Smooth muscle cell (in vitro differentiated cells): ENCODE measurements at regions not wholly inside any gene's neighbourhood (a gene's known extent, or its start where the extent isn't known, plus 50 kb on each side); places are given as distances from the start of the nearest gene placed in this dataset.

Experiments used
- DNase-seq: peaks from one replicate; lab custom pipeline; 2025; ENCODE audit not compliant: unreplicated experiment; lab: John Stamatoyannopoulos, UW
- H2AFZ ChIP-seq: fragments of 200-600 bp; sonication (generic); 2 replicates; pipeline ENCODE4 v1.6.0; 2016; ENCODE audit warnings: antibody characterized with exemption, low read depth, mild to moderate bottlenecking
- H3F3A ChIP-seq: fragments of 200-600 bp; sonication (generic); 2 replicates; pipeline ENCODE4 v1.6.0; 2017; ENCODE audit warnings: antibody characterized with exemption, low read depth
- H3K27ac ChIP-seq: fragments of 200-600 bp; sonication (generic); 2 replicates; pipeline ENCODE4 v1.5.1; 2016; ENCODE audit warnings: low read depth, mild to moderate bottlenecking
- H3K27me3 ChIP-seq: fragments of 200-600 bp; sonication (generic); 2 replicates; pipeline ENCODE4 v1.6.1; 2016; ENCODE audit warnings: low read depth, mild to moderate bottlenecking
- H3K36me3 ChIP-seq: fragments of 200-600 bp; sonication (generic); 2 replicates; pipeline ENCODE4 v1.5.1; 2016; ENCODE audit warnings: low read depth
- H3K4me1 ChIP-seq: fragments of 200-600 bp; sonication (generic); 2 replicates; pipeline ENCODE4 v1.5.1; 2016; ENCODE audit warnings: low read depth
- H3K4me2 ChIP-seq: fragments of 200-600 bp; sonication (generic); 2 replicates; pipeline ENCODE4 v1.6.0; 2016; ENCODE audit warnings: mild to moderate bottlenecking
- H3K4me3 ChIP-seq: fragments of 200-600 bp; sonication (generic); 2 replicates; pipeline ENCODE4 v1.5.1; 2016; ENCODE audit warnings: mild to moderate bottlenecking
- H3K79me2 ChIP-seq: fragments of 200-600 bp; sonication (generic); 2 replicates; pipeline ENCODE4 v1.6.0; 2016; ENCODE audit warnings: low read depth, mild to moderate bottlenecking
- H3K9ac ChIP-seq: fragments of 200-600 bp; sonication (generic); 2 replicates; pipeline ENCODE4 v1.6.0; 2016; ENCODE audit warnings: low read depth
- H3K9me3 ChIP-seq: fragments of 200-600 bp; sonication (generic); replicated peaks from 2 replicates; pipeline ENCODE4 v1.5.1; 2016; ENCODE audit warnings: low read depth
- H4K20me1 ChIP-seq: fragments of 200-600 bp; sonication (generic); 2 replicates; pipeline ENCODE4 v1.6.0; 2016; ENCODE audit warnings: low read depth
- CTCF ChIP-seq: fragments of 200-600 bp; sonication (generic); IDR thresholded peaks from 2 replicates; pipeline ENCODE4 v1.5.1; 2017; ENCODE audit warnings: borderline replicate concordance, mild to moderate bottlenecking, antibody characterized with exemption; ENCODE audit not compliant: insufficient read depth, poor library complexity, severe bottlenecking
- WGBS: methylation state at CpG from one replicate; pipeline ENCODE4 v1.1.7; 2016; ENCODE audit warnings: low lambda C conversion rate; 5-methylcytosine and 5-hydroxymethylcytosine counted together

- no peaks in the 10 kb centered on the region for H3F3A ChIP-seq
- peak; percentile 32 for DNase-seq
- H3K27me3 ChIP-seq, result peaks cover 40% of the 10 kb centered on the region
- H3K36me3 ChIP-seq, result no peaks in the 10 kb centered on the region
- no peak overlapping the region for H3K4me2 ChIP-seq
- WGBS, result 20% methylated on average over 27 of the region's 32 CpGs
- H3K4me3 ChIP-seq, result no peak overlapping the region
- no peaks in the 10 kb centered on the region for H4K20me1 ChIP-seq
- no peak overlapping the region for H3K27ac ChIP-seq
- no peak overlapping the region for H3K9ac ChIP-seq
- no peaks in the 10 kb centered on the region for H3K4me1 ChIP-seq
- H3K9me3 ChIP-seq, result no peaks in the 10 kb centered on the region
- H2AFZ ChIP-seq, result no peak overlapping the region
- H3K79me2 ChIP-seq, result no peaks in the 10 kb centered on the region
- peak; percentile 79 for TF ChIP-seq CTCF
These were observed 89.1 kb upstream of the PHACTR3 start for GRCh38 chr20:59515013-59515905.

- Histone ChIP-seq H3K36me3 (no peaks in the 10 kb centered on the region), H3K4me1 (no peaks in the 10 kb centered on the region), H3F3A (no peaks in the 10 kb centered on the region), H3K9ac (no peak overlapping the region), H4K20me1 (no peaks in the 10 kb centered on the region), H3K27me3 (peaks cover 40% of the 10 kb centered on the region), H3K4me2 (no peak overlapping the region), H3K9me3 (no peaks in the 10 kb centered on the region), H3K79me2 (no peaks in the 10 kb centered on the region), H3K4me3 (no peak overlapping the region), H3K27ac (no peak overlapping the region), H2AFZ (no peak overlapping the region)
- WGBS, result 46% methylated on average over 3 of the region's 3 CpGs
- no peak for DNase-seq
- no peak for TF ChIP-seq CTCF
These were observed 88.5 kb upstream of the PHACTR3 start for GRCh38 chr20:59515906-59516209.

GRCh38 chr20:59518881-59519706 lies 85.2 kb upstream of the PHACTR3 start:
- no peak for DNase-seq
- peak; percentile 92 for TF ChIP-seq CTCF
- WGBS, result 50% methylated on average over 3 of the region's 3 CpGs

More at GRCh38 chr20:59518881-59519706, 85.2 kb upstream of the PHACTR3 start:
- Histone ChIP-seq H4K20me1 (no peaks in the 10 kb centered on the region), H3K36me3 (no peaks in the 10 kb centered on the region), H2AFZ (no peak overlapping the region), H3K9ac (no peak overlapping the region), H3K4me2 (no peak overlapping the region), H3K4me3 (no peak overlapping the region), H3K27ac (no peak overlapping the region), H3K9me3 (no peaks in the 10 kb centered on the region), H3F3A (no peaks in the 10 kb centered on the region), H3K79me2 (no peaks in the 10 kb centered on the region), H3K27me3 (peaks cover 38% of the 10 kb centered on the region), H3K4me1 (no peaks in the 10 kb centered on the region)
